Panc1 (cell line): ENCODE measurements at regions not wholly inside any gene's neighbourhood (a gene's known extent, or its start where the extent isn't known, plus 50 kb on each side); places are given as distances from the start of the nearest gene placed in this dataset.

Source experiments
- ATAC-seq: fragments of 200-7000 bp; cut with Tn5 transposase; 2 replicates; pipeline ENCODE4 v1.9.1; 2020; ENCODE audit warnings: mild to moderate bottlenecking, moderate library complexity
- BruUV-seq: library from RNA; stranded (reverse); fragments of 400-500 nt; replicated peaks from 2 replicates; lab custom pipeline; 2021; lab: Mats Ljungman, UMichigan
- CTCF ChIA-PET: fragments of 300-600 bp; sonication (Branson Sonifier 250); formaldehyde crosslinking; loops from one replicate; lab custom pipeline; 2022; ENCODE audit warnings: antibody characterized with exemption; lab: Charles Lee
- POLR2A ChIA-PET: fragments of 300-600 bp; sonication (Branson Sonifier 250); formaldehyde crosslinking; loops from one replicate; lab custom pipeline; 2022; ENCODE audit warnings: antibody characterized with exemption; lab: Charles Lee
- DNase-seq: peaks from one replicate; pipeline ENCODE4 v3.0.0-alpha.2; 2010; ENCODE audit warnings: low read depth, low spot score
- H3K27ac ChIP-seq: 2 replicates; pipeline ENCODE4 v1.5.1; 2011; ENCODE audit warnings: mild to moderate bottlenecking, low read length, inconsistent platforms
- H3K27me3 ChIP-seq: fragments of 200-500 bp; sonication (Bioruptor generic); 2 replicates; pipeline ENCODE4 v1.6.0; 2014; ENCODE audit warnings: low read length, inconsistent platforms; ENCODE audit not compliant: control insufficient read depth, insufficient read depth
- H3K36me3 ChIP-seq: fragments of 200-500 bp; sonication (Bioruptor generic); 2 replicates; pipeline ENCODE4 v1.5.1; 2014; ENCODE audit warnings: inconsistent platforms, mild to moderate bottlenecking, low read length, moderate library complexity; ENCODE audit not compliant: control insufficient read depth, insufficient read depth
- H3K4me1 ChIP-seq: 2 replicates; pipeline ENCODE4 v1.5.1; 2011; ENCODE audit warnings: inconsistent platforms, mild to moderate bottlenecking, low read length, moderate library complexity; ENCODE audit not compliant: control insufficient read depth, insufficient read depth
- H3K4me3 ChIP-seq, 2 experiments: 2 replicates each; pipeline ENCODE4 v1.5.1; 2011 to 2012; ENCODE audit warnings: low read depth in 2 of 2, low read length in 2 of 2, mild to moderate bottlenecking in 2 of 2, inconsistent platforms in 1 of 2, moderate library complexity in 1 of 2
- H3K9me3 ChIP-seq: fragments of 200-500 bp; sonication (Bioruptor generic); 2 replicates; pipeline ENCODE4 v1.5.1; 2014; ENCODE audit warnings: low read depth, mild to moderate bottlenecking, inconsistent platforms, low read length, moderate library complexity; ENCODE audit not compliant: control insufficient read depth, insufficient read depth
- CTCF ChIP-seq: fragments of 450-650 bp; IDR thresholded peaks from 2 replicates; pipeline ENCODE4 v1.5.1; 2017; ENCODE audit warnings: mild to moderate bottlenecking
- POLR2AphosphoS5 ChIP-seq: IDR thresholded peaks from 2 replicates; pipeline ENCODE4 v1.6.1; 2012; ENCODE audit warnings: mild to moderate bottlenecking, low read depth, low read length, moderate library complexity
- REST ChIP-seq, 2 experiments: IDR thresholded peaks; 2 replicates each; pipeline ENCODE4 v1.6.1; 2011 to 2012; ENCODE audit warnings: low read depth in 2 of 2, control low read depth in 1 of 2, low read length in 1 of 2, mild to moderate bottlenecking in 1 of 2, moderate library complexity in 1 of 2; ENCODE audit not compliant: insufficient read depth in 1 of 2
- SIN3A ChIP-seq: IDR thresholded peaks from 2 replicates; pipeline ENCODE4 v1.6.1; 2012; ENCODE audit warnings: low read depth, mild to moderate bottlenecking, low read length, moderate library complexity, borderline replicate concordance; ENCODE audit not compliant: insufficient read depth
- TCF7L2 ChIP-seq: IDR thresholded peaks from 2 replicates; pipeline ENCODE4 v1.6.1; 2011; ENCODE audit warnings: mild to moderate bottlenecking, low read depth, low read length, inconsistent platforms
- in situ Hi-C: cut with HindIII; loops from 2 replicates; pipeline ENCODE4 v1.10.0; 2016; ENCODE audit warnings: low sequenced_read_pairs, low pct_unique_long_range_greater_than_20kb
- intact Hi-C: fragments of 100-400 bp; cut with micrococcal nuclease; formaldehyde crosslinking; loops from one replicate; pipeline ENCODE4 v1.10.0; 2022; ENCODE audit not compliant: unreplicated experiment

- no peaks in the 10 kb centered on the region for H3K36me3 ChIP-seq
These were observed 384.8 kb downstream of the BMP4 start for GRCh38 chr14:53571641-53572328.

GRCh38 chr14:53570411-53571387 is 385.9 kb downstream of the BMP4 start:
- H3K4me1 ChIP-seq = no peaks in the 10 kb centered on the region
- intact Hi-C loops (no loop called here), in situ Hi-C loops (no loop called here)
- no TSS peak for BruUV-seq
- POLR2A ChIA-PET = no interaction called here
- DNase-seq (no peak), ATAC-seq (no peak)
- H3K36me3 ChIP-seq = no peaks in the 10 kb centered on the region
- TF ChIP-seq REST (IDR thresholded peaks at IDR 0.05; ENCODE audit: insufficient read depth in 1 of 2, low read depth in 2 of 2, low read length in 1 of 2) = no peak
- TF ChIP-seq SIN3A = no peak
- TF ChIP-seq TCF7L2 = no peak
- TF ChIP-seq CTCF = no peak
- TF ChIP-seq POLR2AphosphoS5 = no peak
- H3K9me3 ChIP-seq = no peaks in the 10 kb centered on the region
- H3K4me3 ChIP-seq = no peak overlapping the region
- CTCF ChIA-PET = no interaction called here
- no peak overlapping the region for H3K27ac ChIP-seq
- no peaks in the 10 kb centered on the region for H3K27me3 ChIP-seq

More at GRCh38 chr14:53571641-53572328, 384.8 kb downstream of the BMP4 start:
- ATAC-seq = no peak
- in situ Hi-C loops (no loop called here), intact Hi-C loops (no loop called here)
- H3K4me3 ChIP-seq = no peak overlapping the region
- H3K4me1 ChIP-seq = no peaks in the 10 kb centered on the region
- no peaks in the 10 kb centered on the region for H3K9me3 ChIP-seq
- ChIA-PET POLR2A (no interaction called here), CTCF (no interaction called here)
- H3K27me3 ChIP-seq = no peaks in the 10 kb centered on the region
- no peak overlapping the region for H3K27ac ChIP-seq
- no peak for DNase-seq
- no peak for TF ChIP-seq REST (IDR thresholded peaks at IDR 0.05; ENCODE audit: insufficient read depth in 1 of 2, low read depth in 2 of 2, low read length in 1 of 2)
- TF ChIP-seq POLR2AphosphoS5 = no peak
- no peak for TF ChIP-seq TCF7L2
- TF ChIP-seq SIN3A = no peak
- BruUV-seq = no TSS peak
